ENCODE measurements at regions not wholly inside any gene's neighbourhood (a gene's known extent, or its start where the extent isn't known, plus 50 kb on each side); places are given as distances from the start of the nearest gene placed in this dataset.

GRCh38 chr6:53418288-53418687 is 69.5 kb upstream of the ELOVL5 start:
- TF ChIP-seq, protein P1, sequence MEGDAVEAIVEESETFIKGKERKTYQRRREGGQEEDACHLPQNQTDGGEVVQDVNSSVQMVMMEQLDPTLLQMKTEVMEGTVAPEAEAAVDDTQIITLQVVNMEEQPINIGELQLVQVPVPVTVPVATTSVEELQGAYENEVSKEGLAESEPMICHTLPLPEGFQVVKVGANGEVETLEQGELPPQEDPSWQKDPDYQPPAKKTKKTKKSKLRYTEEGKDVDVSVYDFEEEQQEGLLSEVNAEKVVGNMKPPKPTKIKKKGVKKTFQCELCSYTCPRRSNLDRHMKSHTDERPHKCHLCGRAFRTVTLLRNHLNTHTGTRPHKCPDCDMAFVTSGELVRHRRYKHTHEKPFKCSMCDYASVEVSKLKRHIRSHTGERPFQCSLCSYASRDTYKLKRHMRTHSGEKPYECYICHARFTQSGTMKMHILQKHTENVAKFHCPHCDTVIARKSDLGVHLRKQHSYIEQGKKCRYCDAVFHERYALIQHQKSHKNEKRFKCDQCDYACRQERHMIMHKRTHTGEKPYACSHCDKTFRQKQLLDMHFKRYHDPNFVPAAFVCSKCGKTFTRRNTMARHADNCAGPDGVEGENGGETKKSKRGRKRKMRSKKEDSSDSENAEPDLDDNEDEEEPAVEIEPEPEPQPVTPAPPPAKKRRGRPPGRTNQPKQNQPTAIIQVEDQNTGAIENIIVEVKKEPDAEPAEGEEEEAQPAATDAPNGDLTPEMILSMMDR (IDR thresholded peaks at IDR 0.05; ENCODE audit: insufficient read depth, low read length), result no peak
- H3K4me3 ChIP-seq (ENCODE audit: low read depth, low read length), result no peak overlapping the region
- no peak for DNase-seq (ENCODE audit: low read depth)

DNA sequence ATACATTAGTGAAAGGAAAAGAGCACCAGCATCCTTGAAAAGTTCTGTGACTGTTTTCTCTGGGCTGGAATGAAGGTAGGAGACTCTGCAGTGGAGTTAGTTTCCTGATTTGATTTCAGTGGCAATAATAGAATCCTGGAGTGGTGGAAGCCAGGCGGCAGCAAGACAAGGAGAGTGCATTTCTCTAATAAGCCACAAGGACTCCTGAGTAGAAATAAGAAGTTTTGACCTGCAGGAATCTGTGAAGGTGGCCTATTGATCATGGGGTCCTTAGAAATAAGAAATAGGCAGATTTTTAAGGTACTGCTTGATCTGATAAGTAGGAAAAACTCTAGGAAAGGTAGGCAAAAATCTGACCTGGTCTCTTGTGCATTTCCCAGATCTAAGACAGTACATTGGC is 68.4 kb upstream of the ELOVL5 start:
- no peak overlapping the region for H3K4me3 ChIP-seq (ENCODE audit: low read depth, low read length)
- TF ChIP-seq, protein P1 (IDR thresholded peaks at IDR 0.05; ENCODE audit: insufficient read depth, low read length), result no peak
- DNase-seq (ENCODE audit: low read depth), result no peak

GRCh38 chr6:53413326-53413725 is 64.6 kb upstream of the ELOVL5 start:
- no peak for DNase-seq (ENCODE audit: low read depth)
- no peak overlapping the region for H3K4me3 ChIP-seq (ENCODE audit: low read depth, low read length)
- TF ChIP-seq, protein P1 (IDR thresholded peaks at IDR 0.05; ENCODE audit: insufficient read depth, low read length), result no peak

DNA sequence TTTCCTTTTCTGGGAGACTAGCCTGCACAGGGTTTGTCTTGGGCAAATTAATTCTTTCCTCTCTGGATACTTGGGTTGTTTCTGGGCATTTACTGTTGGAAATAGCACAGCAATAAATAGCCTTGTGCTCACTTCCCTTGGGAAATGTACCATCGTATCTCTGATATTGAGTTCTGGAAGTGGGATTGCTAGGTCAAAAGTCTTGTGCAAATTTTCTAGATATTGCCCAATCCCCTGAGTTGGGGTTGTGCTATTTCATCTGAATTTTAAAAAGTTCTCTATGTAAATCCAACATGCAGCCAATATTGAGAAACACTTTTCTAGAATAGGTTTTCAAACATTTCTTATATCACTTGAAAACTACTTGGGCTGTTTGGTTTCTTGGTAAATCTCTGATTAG is 64.0 kb upstream of the ELOVL5 start:
- DNase-seq (ENCODE audit: low read depth), result peak; percentile 19
- TF ChIP-seq, protein P1 (IDR thresholded peaks at IDR 0.05; ENCODE audit: insufficient read depth, low read length), result no peak
- H3K4me3 ChIP-seq (ENCODE audit: low read depth, low read length), result no peak overlapping the region

DNA sequence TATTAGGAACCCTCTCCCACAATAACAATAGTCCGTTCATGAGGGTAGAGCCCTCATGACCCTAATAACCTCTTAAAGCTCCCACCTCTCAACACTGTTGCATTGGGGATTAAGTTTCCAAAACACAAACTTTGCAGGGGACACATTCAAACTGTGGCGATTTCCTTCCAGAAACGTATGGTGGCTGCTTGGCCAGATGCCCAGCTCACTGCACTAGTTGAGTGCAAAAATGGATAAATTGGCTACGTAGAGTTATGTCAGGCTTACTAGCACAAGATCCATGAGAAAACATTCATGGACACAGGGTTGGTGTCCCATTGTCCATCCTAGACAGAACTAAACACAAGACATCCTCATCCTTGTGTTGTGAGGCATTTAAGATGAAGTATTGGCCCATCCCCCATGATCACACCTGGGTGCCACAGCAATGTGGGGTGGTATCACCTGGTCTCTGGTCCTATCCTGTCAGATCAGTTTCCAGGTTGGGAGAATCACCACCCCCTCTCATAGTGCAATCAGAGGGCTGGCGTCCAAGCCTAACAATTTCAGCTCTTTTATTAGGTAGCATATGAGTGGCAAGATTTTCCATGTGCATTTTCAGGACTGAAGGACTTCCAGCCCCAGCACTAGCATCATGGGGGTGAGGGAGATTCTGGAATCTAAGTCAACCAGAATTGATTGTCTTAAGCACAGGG is 63.4 kb upstream of the ELOVL5 start:
- TF ChIP-seq, protein P1 (IDR thresholded peaks at IDR 0.05; ENCODE audit: insufficient read depth, low read length), result no peak
- DNase-seq (ENCODE audit: low read depth), result no peak
- no peak overlapping the region for H3K4me3 ChIP-seq (ENCODE audit: low read depth, low read length)

GRCh38 chr6:53411451-53411850 is 62.7 kb upstream of the ELOVL5 start:
- no peak overlapping the region for H3K4me3 ChIP-seq (ENCODE audit: low read depth, low read length)
- peak; percentile 59 for DNase-seq (ENCODE audit: low read depth)
- TF ChIP-seq, protein P1 (IDR thresholded peaks at IDR 0.05; ENCODE audit: insufficient read depth, low read length), result no peak
